ENCODE measurements at regions not wholly inside any gene's neighbourhood (a gene's known extent, or its start where the extent isn't known, plus 50 kb on each side); places are given as distances from the start of the nearest gene placed in this dataset.
A peak's percentile ranks its signal among the peaks of the same experiment; 100 is the strongest.

- H3K27me3 ChIP-seq (ENCODE audit: control insufficient read depth, extremely low read depth, insufficient read depth, low read length) = no peaks in the 10 kb centered on the region
- FAIRE-seq (peak; percentile 86), DNase-seq (ENCODE audit: low read depth, low spot score) (no peak)
- no peak overlapping the region for H2AFZ ChIP-seq (ENCODE audit: control insufficient read depth, low read length)
- H4K20me1 ChIP-seq (ENCODE audit: control insufficient read depth, extremely low read depth, insufficient read depth, low read length) = no peaks in the 10 kb centered on the region
- H3K9ac ChIP-seq (ENCODE audit: control insufficient read depth, extremely low read depth, insufficient read depth, low read length) = peak overlapping the region; percentile 46
- peak overlapping the region; percentile 19 for H3K4me2 ChIP-seq (ENCODE audit: control insufficient read depth, extremely low read depth, insufficient read depth, low read depth, low read length)
- peak overlapping the region; percentile 85 for H3K27ac ChIP-seq (ENCODE audit: control insufficient read depth, insufficient read depth, low read length)
- H3K4me1 ChIP-seq (ENCODE audit: control insufficient read depth, extremely low read depth, insufficient read depth, low read length) = peaks cover 38% of the 10 kb centered on the region
- no peaks in the 10 kb centered on the region for H3K9me1 ChIP-seq (ENCODE audit: control insufficient read depth, extremely low read depth, insufficient read depth, low read length)
- H3K36me3 ChIP-seq (ENCODE audit: control insufficient read depth in 2 of 2, extremely low read depth in 1 of 2, insufficient read depth in 2 of 2, low read length in 2 of 2) = no peaks in the 10 kb centered on the region
- no peak for TF ChIP-seq EZH2 (IDR thresholded peaks at IDR 0.05; ENCODE audit: low read length)
- no peak for TF ChIP-seq CTCF (optimal IDR thresholded peaks at IDR 0.05 in 1 of 3, IDR thresholded peaks at IDR 0.05 in 1 of 3, conservative IDR thresholded peaks at IDR 0.05 in 1 of 3; ENCODE audit: extremely low read depth in 1 of 3, insufficient read depth in 2 of 3, low read length in 3 of 3)
- dilution Hi-C loops (cut with MboI; ENCODE audit: extremely low pct_ligation_motif_present, low sequenced_read_pairs) = no loop called here
- no peaks in the 10 kb centered on the region for H3K9me3 ChIP-seq (ENCODE audit: control insufficient read depth, low read depth, low read length)
- H3K79me2 ChIP-seq (ENCODE audit: control insufficient read depth, insufficient read depth, low read length) = no peaks in the 10 kb centered on the region
- no peak overlapping the region for H3K4me3 ChIP-seq (ENCODE audit: control insufficient read depth in 2 of 3, extremely low read depth in 1 of 3, insufficient read depth in 2 of 3, low read depth in 1 of 3, low read length in 3 of 3)
These were observed 110.8 kb downstream of the ADRB2 start for GRCh38 chr5:148937239-148937638.

DNA sequence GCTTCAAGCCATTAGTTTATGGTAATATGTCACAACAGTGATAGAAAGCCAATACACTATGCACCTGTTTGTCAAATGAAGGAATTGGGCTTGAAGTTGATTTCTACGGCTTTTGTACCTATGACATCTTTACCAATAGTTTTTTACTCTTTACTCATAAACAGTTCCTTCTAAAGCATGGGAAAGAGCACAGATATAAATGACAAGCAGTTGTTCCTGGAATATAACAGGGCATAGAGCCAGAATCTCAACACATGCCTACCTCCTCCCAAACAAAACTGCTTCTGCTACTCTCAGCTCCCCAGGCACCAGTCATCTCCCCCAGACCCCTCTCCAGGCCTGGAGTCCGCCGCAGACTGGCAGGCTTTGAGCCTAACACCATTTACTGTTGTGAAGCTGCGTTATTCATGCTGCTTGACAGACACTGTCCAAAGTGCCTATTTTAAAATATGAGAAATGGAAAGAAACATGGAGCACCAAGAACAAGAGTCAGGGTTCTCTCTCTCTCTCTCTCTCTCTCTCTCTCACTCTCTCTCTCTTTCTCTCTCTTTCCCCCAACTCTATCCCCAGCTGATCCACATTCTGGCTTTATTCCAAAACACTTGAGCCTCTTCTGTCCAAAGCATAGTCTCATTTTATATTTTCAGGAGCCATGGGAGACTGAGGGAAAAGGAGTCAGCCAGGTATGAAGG is 111.6 kb downstream of the ADRB2 start:
- peak overlapping the region; percentile 46 for H3K9ac ChIP-seq (ENCODE audit: control insufficient read depth, extremely low read depth, insufficient read depth, low read length)
- peak overlapping the region; percentile 19 for H3K4me2 ChIP-seq (ENCODE audit: control insufficient read depth, extremely low read depth, insufficient read depth, low read depth, low read length)

More for the DNA sequence above, 111.6 kb downstream of the ADRB2 start:
- peaks cover 38% of the 10 kb centered on the region for H3K4me1 ChIP-seq (ENCODE audit: control insufficient read depth, extremely low read depth, insufficient read depth, low read length)
- H2AFZ ChIP-seq (ENCODE audit: control insufficient read depth, low read length) = no peak overlapping the region
- dilution Hi-C loops (cut with MboI; ENCODE audit: extremely low pct_ligation_motif_present, low sequenced_read_pairs) = no loop called here
- H4K20me1 ChIP-seq (ENCODE audit: control insufficient read depth, extremely low read depth, insufficient read depth, low read length) = no peaks in the 10 kb centered on the region
- no peak for DNase-seq (ENCODE audit: low read depth, low spot score)
- no peaks in the 10 kb centered on the region for H3K79me2 ChIP-seq (ENCODE audit: control insufficient read depth, insufficient read depth, low read length)
- H3K36me3 ChIP-seq (ENCODE audit: control insufficient read depth in 2 of 2, extremely low read depth in 1 of 2, insufficient read depth in 2 of 2, low read length in 2 of 2) = no peaks in the 10 kb centered on the region
- H3K9me3 ChIP-seq (ENCODE audit: control insufficient read depth, low read depth, low read length) = no peaks in the 10 kb centered on the region
- peak; percentile 44 for FAIRE-seq
- H3K27me3 ChIP-seq (ENCODE audit: control insufficient read depth, extremely low read depth, insufficient read depth, low read length) = no peaks in the 10 kb centered on the region
- TF ChIP-seq EZH2 (IDR thresholded peaks at IDR 0.05; ENCODE audit: low read length) (no peak), CTCF (optimal IDR thresholded peaks at IDR 0.05 in 1 of 3, IDR thresholded peaks at IDR 0.05 in 1 of 3, conservative IDR thresholded peaks at IDR 0.05 in 1 of 3; ENCODE audit: extremely low read depth in 1 of 3, insufficient read depth in 2 of 3, low read length in 3 of 3) (no peak)
- no peak overlapping the region for H3K4me3 ChIP-seq (ENCODE audit: control insufficient read depth in 2 of 3, extremely low read depth in 1 of 3, insufficient read depth in 2 of 3, low read depth in 1 of 3, low read length in 3 of 3)
- H3K9me1 ChIP-seq (ENCODE audit: control insufficient read depth, extremely low read depth, insufficient read depth, low read length) = no peaks in the 10 kb centered on the region
- peak overlapping the region; percentile 85 for H3K27ac ChIP-seq (ENCODE audit: control insufficient read depth, insufficient read depth, low read length)
